Cardiac muscle cell (in vitro differentiated cells and primary cell): ENCODE measurements at regions not wholly inside any gene's neighbourhood (a gene's known extent, or its start where the extent isn't known, plus 50 kb on each side); places are given as distances from the start of the nearest gene placed in this dataset.

Experiments used
- DNase-seq, 2 donors: peaks; one replicate each; pipeline versions ENCODE4 v3.0.0 to v3.0.0-alpha.2; 2010 to 2017; ENCODE audit warnings: low read depth in 1 of 2, low spot score in 1 of 2
- H3K27ac ChIP-seq: fragments of 200-600 bp; sonication (generic); 2 replicates; pipeline ENCODE4 v1.5.1; 2016
- H3K27me3 ChIP-seq: fragments of 200-600 bp; sonication (generic); 2 replicates; pipeline ENCODE4 v1.6.0; 2016; ENCODE audit warnings: control low read depth
- H3K36me3 ChIP-seq: fragments of 200-600 bp; sonication (generic); 2 replicates; pipeline ENCODE4 v1.5.1; 2016; ENCODE audit warnings: control low read depth
- H3K4me1 ChIP-seq: fragments of 200-600 bp; sonication (generic); 2 replicates; pipeline ENCODE4 v1.8.1; 2017; ENCODE audit warnings: low read depth, mild to moderate bottlenecking, mixed run types
- H3K4me3 ChIP-seq: fragments of 200-600 bp; sonication (generic); 2 replicates; pipeline ENCODE4 v1.5.1; 2016; ENCODE audit warnings: mild to moderate bottlenecking
- H3K9me3 ChIP-seq: fragments of 200-600 bp; sonication (generic); 2 replicates; pipeline ENCODE4 v1.5.1; 2017; ENCODE audit warnings: low read depth, mild to moderate bottlenecking, control low read depth
- TF ChIP-seq, protein P1 (sequence below): IDR thresholded peaks from 2 replicates; pipeline ENCODE4 v1.5.1; 2012; ENCODE audit warnings: low read depth, mild to moderate bottlenecking, low read length

DNA sequence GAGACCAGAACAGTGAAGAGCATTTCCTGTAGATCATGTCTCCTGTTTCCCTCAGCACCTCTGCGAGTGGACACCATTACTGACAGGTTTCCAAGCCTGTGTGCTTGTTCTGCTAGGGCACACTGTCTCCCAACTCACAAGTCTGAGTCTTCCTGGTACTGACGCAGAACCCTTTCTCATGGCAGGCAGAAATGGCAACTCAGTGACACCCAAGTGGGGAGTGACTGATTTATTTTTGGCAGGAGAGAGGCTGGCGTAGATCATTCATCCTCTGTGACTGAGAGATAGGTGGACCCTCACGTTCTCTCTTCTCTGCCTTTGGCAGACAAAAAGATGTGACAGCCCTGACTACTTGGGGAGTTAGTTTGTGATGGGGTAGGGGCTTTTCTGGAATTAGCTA, 183.4 kb downstream of the RFC3 start:
- no peaks in the 10 kb centered on the region for H3K36me3 ChIP-seq
- peaks cover 15% of the 10 kb centered on the region for H3K4me1 ChIP-seq
- H3K27ac ChIP-seq = peak overlapping the region; percentile 19
- no peaks in the 10 kb centered on the region for H3K27me3 ChIP-seq
- peak in 1 of 2 donors; percentile 35 for DNase-seq
- H3K9me3 ChIP-seq = no peaks in the 10 kb centered on the region
- no peak overlapping the region for H3K4me3 ChIP-seq
- TF ChIP-seq, protein P1, sequence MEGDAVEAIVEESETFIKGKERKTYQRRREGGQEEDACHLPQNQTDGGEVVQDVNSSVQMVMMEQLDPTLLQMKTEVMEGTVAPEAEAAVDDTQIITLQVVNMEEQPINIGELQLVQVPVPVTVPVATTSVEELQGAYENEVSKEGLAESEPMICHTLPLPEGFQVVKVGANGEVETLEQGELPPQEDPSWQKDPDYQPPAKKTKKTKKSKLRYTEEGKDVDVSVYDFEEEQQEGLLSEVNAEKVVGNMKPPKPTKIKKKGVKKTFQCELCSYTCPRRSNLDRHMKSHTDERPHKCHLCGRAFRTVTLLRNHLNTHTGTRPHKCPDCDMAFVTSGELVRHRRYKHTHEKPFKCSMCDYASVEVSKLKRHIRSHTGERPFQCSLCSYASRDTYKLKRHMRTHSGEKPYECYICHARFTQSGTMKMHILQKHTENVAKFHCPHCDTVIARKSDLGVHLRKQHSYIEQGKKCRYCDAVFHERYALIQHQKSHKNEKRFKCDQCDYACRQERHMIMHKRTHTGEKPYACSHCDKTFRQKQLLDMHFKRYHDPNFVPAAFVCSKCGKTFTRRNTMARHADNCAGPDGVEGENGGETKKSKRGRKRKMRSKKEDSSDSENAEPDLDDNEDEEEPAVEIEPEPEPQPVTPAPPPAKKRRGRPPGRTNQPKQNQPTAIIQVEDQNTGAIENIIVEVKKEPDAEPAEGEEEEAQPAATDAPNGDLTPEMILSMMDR = no peak

DNA sequence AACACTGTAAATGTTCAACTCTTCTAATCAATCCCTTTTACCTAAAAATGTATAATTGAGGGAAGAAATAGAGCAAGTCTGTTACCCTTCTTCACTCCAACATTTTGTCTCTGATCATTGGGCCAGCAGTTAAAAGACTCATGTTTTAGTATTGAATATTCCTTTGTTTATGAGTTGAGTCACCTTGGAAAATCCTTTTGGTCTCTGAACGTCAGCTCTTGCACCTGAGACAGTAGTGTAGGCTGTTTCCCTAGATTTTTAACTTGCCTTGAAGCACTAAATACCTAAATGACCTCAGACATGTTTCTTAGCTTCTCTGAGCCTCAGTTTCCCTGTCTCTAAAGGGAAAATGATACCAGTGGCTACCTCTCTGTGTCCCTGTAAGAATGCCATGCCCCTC, 184.2 kb downstream of the RFC3 start:
- Histone ChIP-seq H3K4me1 (peaks cover 15% of the 10 kb centered on the region), H3K36me3 (no peaks in the 10 kb centered on the region), H3K27me3 (no peaks in the 10 kb centered on the region), H3K27ac (no peak overlapping the region), H3K9me3 (no peaks in the 10 kb centered on the region), H3K4me3 (no peak overlapping the region)
- no peak for DNase-seq
- TF ChIP-seq, protein P1 = no peak

DNA sequence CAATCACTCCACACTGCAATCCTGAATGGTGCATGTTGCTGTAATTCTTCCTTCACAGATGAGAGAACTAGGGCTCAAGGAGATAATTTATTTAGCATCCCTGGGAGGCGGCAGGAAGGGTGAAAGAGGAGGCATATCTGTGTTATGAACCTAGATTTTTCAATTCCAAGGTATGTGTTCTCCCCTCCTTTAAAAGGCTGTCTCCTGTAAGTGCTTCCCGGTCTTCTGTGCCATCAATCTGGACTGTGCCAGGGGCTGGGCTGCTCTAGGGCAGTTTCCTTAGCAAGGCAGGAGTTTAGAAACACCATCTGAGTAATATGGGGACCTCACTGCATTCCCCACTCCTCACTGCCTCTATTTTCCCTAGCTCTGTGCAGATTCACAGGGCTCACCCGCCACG, 185.0 kb downstream of the RFC3 start:
- H3K27ac ChIP-seq = no peak overlapping the region
- no peak overlapping the region for H3K4me3 ChIP-seq
- TF ChIP-seq, protein P1 = no peak
- H3K4me1 ChIP-seq = peaks cover 15% of the 10 kb centered on the region
- H3K9me3 ChIP-seq = no peaks in the 10 kb centered on the region
- H3K27me3 ChIP-seq = no peaks in the 10 kb centered on the region
- H3K36me3 ChIP-seq = no peaks in the 10 kb centered on the region
- no peak for DNase-seq

DNA sequence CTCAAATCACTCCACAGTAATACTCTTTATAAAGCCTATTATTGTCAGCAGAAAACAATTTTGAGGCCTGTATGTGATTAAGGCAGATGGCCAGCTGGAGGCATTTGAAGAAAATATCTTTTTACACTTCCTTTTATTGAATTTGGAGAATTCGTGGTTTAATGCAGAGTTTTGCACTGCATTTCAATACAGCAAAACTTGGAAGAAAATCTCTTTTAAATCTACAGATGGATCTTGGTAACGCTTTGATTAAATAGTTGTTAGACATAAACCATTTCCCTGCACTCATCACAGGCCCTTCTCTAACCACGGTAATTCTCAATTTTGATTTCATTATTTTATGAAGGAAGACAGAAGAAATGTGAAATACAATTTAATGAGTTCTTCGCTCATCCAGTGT, 185.7 kb downstream of the RFC3 start:
- TF ChIP-seq, protein P1 = no peak
- peaks cover 15% of the 10 kb centered on the region for H3K4me1 ChIP-seq
- no peaks in the 10 kb centered on the region for H3K27me3 ChIP-seq
- H3K36me3 ChIP-seq = no peaks in the 10 kb centered on the region
- no peak for DNase-seq
- H3K9me3 ChIP-seq = no peaks in the 10 kb centered on the region
- H3K27ac ChIP-seq = no peak overlapping the region
- H3K4me3 ChIP-seq = no peak overlapping the region

DNA sequence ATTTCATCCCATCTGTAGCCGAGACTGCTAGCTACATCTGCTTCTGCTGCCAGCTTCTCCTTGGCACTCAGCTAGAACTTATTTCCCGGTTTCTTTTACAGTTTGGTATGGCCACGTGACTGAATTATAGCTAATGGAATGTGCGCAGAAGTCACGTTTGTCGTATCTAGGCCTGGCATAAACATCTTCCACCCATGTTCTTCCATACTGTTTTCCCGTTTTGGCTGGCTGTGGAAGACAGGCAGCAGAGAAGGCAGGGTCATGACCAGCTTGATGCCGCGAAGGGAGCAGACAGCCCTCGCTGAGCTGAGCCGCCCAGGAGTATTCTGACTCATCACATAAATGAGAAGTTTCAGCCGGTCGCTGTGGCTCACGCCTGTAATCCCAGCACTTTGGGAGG, 186.7 kb downstream of the RFC3 start:
- Histone ChIP-seq H3K9me3 (no peaks in the 10 kb centered on the region), H3K27ac (no peak overlapping the region), H3K36me3 (no peaks in the 10 kb centered on the region), H3K27me3 (no peaks in the 10 kb centered on the region), H3K4me1 (peaks cover 15% of the 10 kb centered on the region), H3K4me3 (no peak overlapping the region)
- no peak for DNase-seq
- TF ChIP-seq, protein P1 = no peak

DNA sequence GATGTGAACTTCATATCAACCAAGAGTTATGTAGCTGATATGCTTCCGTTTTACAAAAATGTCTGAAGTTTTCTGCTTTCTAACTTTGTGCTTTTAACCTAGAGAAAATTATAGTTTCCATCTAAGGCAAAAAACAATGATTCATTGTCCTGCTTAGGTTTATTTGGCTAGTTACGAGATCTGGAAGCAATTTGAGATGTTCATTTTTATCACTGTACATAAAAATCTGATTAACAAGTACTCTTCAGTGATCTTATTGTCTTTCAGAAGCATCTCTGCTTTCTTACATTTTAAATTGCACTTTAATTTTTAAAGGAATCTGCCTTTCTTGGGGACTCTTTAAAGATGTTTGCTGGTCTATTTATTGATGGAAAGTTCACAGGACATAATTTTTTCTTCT, 188.1 kb downstream of the RFC3 start:
- TF ChIP-seq, protein P1 = no peak
- H3K27me3 ChIP-seq = no peaks in the 10 kb centered on the region

More for the DNA sequence above, 188.1 kb downstream of the RFC3 start:
- no peak overlapping the region for H3K27ac ChIP-seq
- peaks cover 9% of the 10 kb centered on the region for H3K4me1 ChIP-seq
- H3K36me3 ChIP-seq = no peaks in the 10 kb centered on the region
- H3K4me3 ChIP-seq = no peak overlapping the region
- H3K9me3 ChIP-seq = no peaks in the 10 kb centered on the region
- no peak for DNase-seq
